ENCODE measurements at regions not wholly inside any gene's neighbourhood (a gene's known extent, or its start where the extent isn't known, plus 50 kb on each side); places are given as distances from the start of the nearest gene placed in this dataset.

DNA sequence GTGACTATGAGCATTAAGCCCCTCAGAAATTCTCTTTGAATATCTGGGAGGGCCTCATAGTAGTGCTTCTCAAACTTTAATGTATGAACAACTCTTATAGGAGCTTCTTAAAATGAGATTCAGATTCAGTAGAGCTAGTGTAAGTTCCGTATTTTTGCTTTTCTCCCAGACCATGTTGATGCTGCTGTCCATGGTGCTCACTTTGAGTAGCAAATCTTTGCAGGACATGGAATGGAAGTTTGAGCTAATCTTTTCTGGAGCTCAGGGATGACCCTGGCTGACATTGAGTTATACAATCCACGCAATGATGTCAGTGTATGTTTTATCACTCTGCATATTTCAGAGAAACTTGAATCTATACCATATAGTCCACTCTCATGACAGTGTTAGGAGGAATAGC is 134.2 kb downstream of the OTOL1 start:
- TF ChIP-seq, protein P1, sequence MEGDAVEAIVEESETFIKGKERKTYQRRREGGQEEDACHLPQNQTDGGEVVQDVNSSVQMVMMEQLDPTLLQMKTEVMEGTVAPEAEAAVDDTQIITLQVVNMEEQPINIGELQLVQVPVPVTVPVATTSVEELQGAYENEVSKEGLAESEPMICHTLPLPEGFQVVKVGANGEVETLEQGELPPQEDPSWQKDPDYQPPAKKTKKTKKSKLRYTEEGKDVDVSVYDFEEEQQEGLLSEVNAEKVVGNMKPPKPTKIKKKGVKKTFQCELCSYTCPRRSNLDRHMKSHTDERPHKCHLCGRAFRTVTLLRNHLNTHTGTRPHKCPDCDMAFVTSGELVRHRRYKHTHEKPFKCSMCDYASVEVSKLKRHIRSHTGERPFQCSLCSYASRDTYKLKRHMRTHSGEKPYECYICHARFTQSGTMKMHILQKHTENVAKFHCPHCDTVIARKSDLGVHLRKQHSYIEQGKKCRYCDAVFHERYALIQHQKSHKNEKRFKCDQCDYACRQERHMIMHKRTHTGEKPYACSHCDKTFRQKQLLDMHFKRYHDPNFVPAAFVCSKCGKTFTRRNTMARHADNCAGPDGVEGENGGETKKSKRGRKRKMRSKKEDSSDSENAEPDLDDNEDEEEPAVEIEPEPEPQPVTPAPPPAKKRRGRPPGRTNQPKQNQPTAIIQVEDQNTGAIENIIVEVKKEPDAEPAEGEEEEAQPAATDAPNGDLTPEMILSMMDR (IDR thresholded peaks at IDR 0.05) = no peak
- TF ChIP-seq CHD2 (IDR thresholded peaks at IDR 0.05; ENCODE audit: low read length, partially characterized antibody) = no peak
- TF ChIP-seq, protein P2, sequence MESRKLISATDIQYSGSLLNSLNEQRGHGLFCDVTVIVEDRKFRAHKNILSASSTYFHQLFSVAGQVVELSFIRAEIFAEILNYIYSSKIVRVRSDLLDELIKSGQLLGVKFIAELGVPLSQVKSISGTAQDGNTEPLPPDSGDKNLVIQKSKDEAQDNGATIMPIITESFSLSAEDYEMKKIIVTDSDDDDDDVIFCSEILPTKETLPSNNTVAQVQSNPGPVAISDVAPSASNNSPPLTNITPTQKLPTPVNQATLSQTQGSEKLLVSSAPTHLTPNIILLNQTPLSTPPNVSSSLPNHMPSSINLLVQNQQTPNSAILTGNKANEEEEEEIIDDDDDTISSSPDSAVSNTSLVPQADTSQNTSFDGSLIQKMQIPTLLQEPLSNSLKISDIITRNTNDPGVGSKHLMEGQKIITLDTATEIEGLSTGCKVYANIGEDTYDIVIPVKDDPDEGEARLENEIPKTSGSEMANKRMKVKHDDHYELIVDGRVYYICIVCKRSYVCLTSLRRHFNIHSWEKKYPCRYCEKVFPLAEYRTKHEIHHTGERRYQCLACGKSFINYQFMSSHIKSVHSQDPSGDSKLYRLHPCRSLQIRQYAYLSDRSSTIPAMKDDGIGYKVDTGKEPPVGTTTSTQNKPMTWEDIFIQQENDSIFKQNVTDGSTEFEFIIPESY (IDR thresholded peaks at IDR 0.05; ENCODE audit: borderline replicate concordance, low read depth) = no peak
- no peak for TF ChIP-seq TCF12 (IDR thresholded peaks at IDR 0.05)
- TF ChIP-seq NRF1 (IDR thresholded peaks at IDR 0.05; ENCODE audit: low read depth, low read length) = no peak
- TF ChIP-seq, protein P3, sequence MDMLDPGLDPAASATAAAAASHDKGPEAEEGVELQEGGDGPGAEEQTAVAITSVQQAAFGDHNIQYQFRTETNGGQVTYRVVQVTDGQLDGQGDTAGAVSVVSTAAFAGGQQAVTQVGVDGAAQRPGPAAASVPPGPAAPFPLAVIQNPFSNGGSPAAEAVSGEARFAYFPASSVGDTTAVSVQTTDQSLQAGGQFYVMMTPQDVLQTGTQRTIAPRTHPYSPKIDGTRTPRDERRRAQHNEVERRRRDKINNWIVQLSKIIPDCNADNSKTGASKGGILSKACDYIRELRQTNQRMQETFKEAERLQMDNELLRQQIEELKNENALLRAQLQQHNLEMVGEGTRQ (IDR thresholded peaks at IDR 0.05; ENCODE audit: borderline replicate concordance, low read depth, low read length) = no peak
- TF ChIP-seq MXI1 (IDR thresholded peaks at IDR 0.05; ENCODE audit: low read depth, low read length) = no peak
- TF ChIP-seq RAD21 (IDR thresholded peaks at IDR 0.05; ENCODE audit: low read length) = no peak
- TF ChIP-seq RCOR1 (IDR thresholded peaks at IDR 0.05; ENCODE audit: low read length) = no peak
- no peak for TF ChIP-seq TAF1 (IDR thresholded peaks at IDR 0.05; ENCODE audit: borderline replicate concordance, low read depth, low read length)
- no peak for TF ChIP-seq EP300 (IDR thresholded peaks at IDR 0.05; ENCODE audit: borderline replicate concordance in 1 of 2, low read depth in 1 of 2, low read length in 1 of 2)
- TF ChIP-seq, protein P4, sequence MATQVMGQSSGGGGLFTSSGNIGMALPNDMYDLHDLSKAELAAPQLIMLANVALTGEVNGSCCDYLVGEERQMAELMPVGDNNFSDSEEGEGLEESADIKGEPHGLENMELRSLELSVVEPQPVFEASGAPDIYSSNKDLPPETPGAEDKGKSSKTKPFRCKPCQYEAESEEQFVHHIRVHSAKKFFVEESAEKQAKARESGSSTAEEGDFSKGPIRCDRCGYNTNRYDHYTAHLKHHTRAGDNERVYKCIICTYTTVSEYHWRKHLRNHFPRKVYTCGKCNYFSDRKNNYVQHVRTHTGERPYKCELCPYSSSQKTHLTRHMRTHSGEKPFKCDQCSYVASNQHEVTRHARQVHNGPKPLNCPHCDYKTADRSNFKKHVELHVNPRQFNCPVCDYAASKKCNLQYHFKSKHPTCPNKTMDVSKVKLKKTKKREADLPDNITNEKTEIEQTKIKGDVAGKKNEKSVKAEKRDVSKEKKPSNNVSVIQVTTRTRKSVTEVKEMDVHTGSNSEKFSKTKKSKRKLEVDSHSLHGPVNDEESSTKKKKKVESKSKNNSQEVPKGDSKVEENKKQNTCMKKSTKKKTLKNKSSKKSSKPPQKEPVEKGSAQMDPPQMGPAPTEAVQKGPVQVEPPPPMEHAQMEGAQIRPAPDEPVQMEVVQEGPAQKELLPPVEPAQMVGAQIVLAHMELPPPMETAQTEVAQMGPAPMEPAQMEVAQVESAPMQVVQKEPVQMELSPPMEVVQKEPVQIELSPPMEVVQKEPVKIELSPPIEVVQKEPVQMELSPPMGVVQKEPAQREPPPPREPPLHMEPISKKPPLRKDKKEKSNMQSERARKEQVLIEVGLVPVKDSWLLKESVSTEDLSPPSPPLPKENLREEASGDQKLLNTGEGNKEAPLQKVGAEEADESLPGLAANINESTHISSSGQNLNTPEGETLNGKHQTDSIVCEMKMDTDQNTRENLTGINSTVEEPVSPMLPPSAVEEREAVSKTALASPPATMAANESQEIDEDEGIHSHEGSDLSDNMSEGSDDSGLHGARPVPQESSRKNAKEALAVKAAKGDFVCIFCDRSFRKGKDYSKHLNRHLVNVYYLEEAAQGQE (IDR thresholded peaks at IDR 0.05; ENCODE audit: low read depth, low read length) = peak; percentile 93
- no peak for TF ChIP-seq GABPA (IDR thresholded peaks at IDR 0.05; ENCODE audit: low read depth)
